HCT116 (cell line): ENCODE measurements at regions not wholly inside any gene's neighbourhood (a gene's known extent, or its start where the extent isn't known, plus 50 kb on each side); places are given as distances from the start of the nearest gene placed in this dataset.

Source experiments
- ATAC-seq: fragments of 200-7000 bp; cut with Tn5 transposase; 2 replicates; pipeline ENCODE4 v1.9.1; 2020; ENCODE audit warnings: mild to moderate bottlenecking, moderate library complexity
- BruUV-seq: library from RNA; stranded (reverse); fragments of 400-500 nt; replicated peaks from 2 replicates; lab custom pipeline; 2021; lab: Mats Ljungman, UMichigan
- CTCF ChIA-PET: fragments of 300-600 bp; sonication (Branson Sonifier 250); formaldehyde crosslinking; loops from one replicate; lab custom pipeline; 2021; ENCODE audit warnings: antibody characterized with exemption; lab: Charles Lee
- POLR2A ChIA-PET: fragments of 300-600, 350-600 bp; sonication (Branson Sonifier 250); formaldehyde crosslinking; loops from one replicate; lab custom pipeline; 2021; ENCODE audit warnings: antibody characterized with exemption; lab: Charles Lee
- RAD21 ChIA-PET, 2 experiments: fragments of 300-600 bp; sonication (Branson Sonifier 250); formaldehyde crosslinking; loops; one replicate each; lab custom pipeline; 2023; ENCODE audit warnings: low total read pairs in 2 of 2; ENCODE audit not compliant: uncharacterized antibody in 2 of 2, unreplicated experiment in 2 of 2, low non-redundant PET in 1 of 2; lab: Charles Lee
- DNase-seq: peaks from one replicate; pipeline ENCODE4 v3.0.0-alpha.2; 2010; ENCODE audit warnings: low read depth, low spot score
- H2AFZ ChIP-seq: fragments of 200-600 bp; shearing (Covaris generic), sonication (generic); 2 replicates; pipeline ENCODE4 v1.6.1; 2017; ENCODE audit warnings: low read depth, mixed run types, mixed read lengths, antibody characterized with exemption, low read length; ENCODE audit not compliant: poor library complexity, severe bottlenecking
- H3K27ac ChIP-seq: 2 replicates; pipeline ENCODE4 v1.5.1; 2012; ENCODE audit warnings: low read depth, low read length
- H3K27me3 ChIP-seq: fragments of 200-600 bp; sonication (generic); 2 replicates; pipeline ENCODE4 v1.6.1; 2016; ENCODE audit warnings: mixed run types, low read length, mixed read lengths; ENCODE audit not compliant: insufficient read depth
- H3K36me3 ChIP-seq, 2 experiments: fragments of 200-500 bp in 1 of 2; fragments of 200-600 bp in 1 of 2; sonication (Bioruptor generic) in 1 of 2; sonication (generic) in 1 of 2; 2 replicates each; pipeline versions ENCODE4 v1.5.1 to v1.6.1; 2014 to 2016; ENCODE audit warnings: low read length in 2 of 2, inconsistent platforms in 1 of 2, mixed read lengths in 1 of 2, mixed run types in 1 of 2; ENCODE audit not compliant: insufficient read depth in 2 of 2, control insufficient read depth in 1 of 2
- H3K4me1 ChIP-seq, 2 experiments: fragments of 200-600 bp in 1 of 2; sonication (generic) in 1 of 2; 2 replicates each; pipeline versions ENCODE4 v1.5.1 to v1.6.1; 2012 to 2017; ENCODE audit warnings: low read length in 2 of 2, inconsistent platforms in 1 of 2, mild to moderate bottlenecking in 1 of 2, mixed read lengths in 1 of 2, mixed run types in 1 of 2, moderate library complexity in 1 of 2; ENCODE audit not compliant: insufficient read depth in 2 of 2, control insufficient read depth in 1 of 2
- H3K4me2 ChIP-seq: fragments of 200-600 bp; sonication (generic); 2 replicates; pipeline ENCODE4 v1.6.1; 2017; ENCODE audit warnings: mixed run types, low read length, mixed read lengths
- H3K4me3 ChIP-seq, 2 experiments: fragments of 200-600 bp in 1 of 2; sonication (generic) in 1 of 2; replicated peaks in 1 of 2; 2 replicates each; pipeline ENCODE4 v1.5.1; 2011 to 2016; ENCODE audit warnings: low read length in 2 of 2, control low read depth in 1 of 2, low read depth in 1 of 2, mild to moderate bottlenecking in 1 of 2, mixed read lengths in 1 of 2, mixed run types in 1 of 2
- H3K79me2 ChIP-seq: fragments of 200-600 bp; sonication (generic); 2 replicates; pipeline ENCODE4 v1.6.1; 2017; ENCODE audit warnings: mild to moderate bottlenecking, mixed run types, low read length, moderate library complexity, mixed read lengths; ENCODE audit not compliant: insufficient read depth
- H3K9ac ChIP-seq: fragments of 200-600 bp; sonication (generic); 2 replicates; pipeline ENCODE4 v1.6.1; 2016; ENCODE audit warnings: low read length, mixed read lengths
- H3K9me2 ChIP-seq: fragments of 200-600 bp; sonication (generic), shearing (Covaris generic); 2 replicates; pipeline ENCODE4 v1.6.1; 2017; ENCODE audit warnings: mixed run types, mild to moderate bottlenecking, moderate library complexity; ENCODE audit not compliant: insufficient read depth
- H3K9me3 ChIP-seq, 2 experiments: fragments of 200-500 bp in 1 of 2; fragments of 200-600 bp in 1 of 2; sonication (Bioruptor generic) in 1 of 2; sonication (generic) in 1 of 2; 2 replicates each; pipeline ENCODE4 v1.6.1; 2014 to 2017; ENCODE audit warnings: low read length in 2 of 2, mixed read lengths in 2 of 2, inconsistent platforms in 1 of 2, low read depth in 1 of 2, mild to moderate bottlenecking in 1 of 2, mixed run types in 1 of 2, moderate library complexity in 1 of 2; ENCODE audit not compliant: control insufficient read depth in 1 of 2, insufficient read depth in 1 of 2
- H4K20me1 ChIP-seq: fragments of 200-600 bp; sonication (generic), shearing (Covaris generic); 2 replicates; pipeline ENCODE4 v1.6.1; 2017; ENCODE audit warnings: mixed run types, mild to moderate bottlenecking, moderate library complexity; ENCODE audit not compliant: insufficient read depth
- ATF3 ChIP-seq: IDR thresholded peaks from 2 replicates; pipeline ENCODE4 v1.6.1; 2012
- CBX3 ChIP-seq: IDR thresholded peaks from 2 replicates; pipeline ENCODE4 v1.6.1; 2012; ENCODE audit warnings: low read depth
- CEBPB ChIP-seq: IDR thresholded peaks from 2 replicates; pipeline ENCODE4 v1.6.1; 2012; ENCODE audit warnings: low read depth
- CTCF ChIP-seq, 3 experiments: fragments of 200-600 bp in 1 of 3; sonication (generic) in 1 of 3; IDR thresholded peaks in 2 of 3; conservative IDR thresholded peaks in 1 of 3; 2 replicates each; pipeline ENCODE4 v1.5.1; 2012 to 2017; ENCODE audit warnings: low read depth in 2 of 3, low read length in 2 of 3, antibody characterized with exemption in 1 of 3, borderline replicate concordance in 1 of 3, control low read depth in 1 of 3, mild to moderate bottlenecking in 1 of 3, mixed read lengths in 1 of 3, mixed run types in 1 of 3, moderate library complexity in 1 of 3; ENCODE audit not compliant: insufficient read depth in 1 of 3
- EGR1 ChIP-seq: IDR thresholded peaks from 2 replicates; pipeline ENCODE4 v1.6.1; 2012; ENCODE audit warnings: low read depth
- ELF1 ChIP-seq: IDR thresholded peaks from 2 replicates; pipeline ENCODE4 v1.6.1; 2012; ENCODE audit warnings: low read depth, borderline replicate concordance
- EZH2 ChIP-seq: fragments of 200-600 bp; sonication (generic); IDR thresholded peaks from 2 replicates; pipeline ENCODE4 v1.6.1; 2017; ENCODE audit warnings: antibody characterized with exemption, mixed run types
- FOSL1 ChIP-seq: IDR thresholded peaks from 2 replicates; pipeline ENCODE4 v1.6.1; 2012; ENCODE audit warnings: low read depth
- POLR2A ChIP-seq: IDR thresholded peaks from 2 replicates; pipeline ENCODE4 v1.7.0; 2011; ENCODE audit warnings: borderline replicate concordance; ENCODE audit not compliant: insufficient read depth, insufficient read length; ENCODE audit errors: extremely low read depth
- POLR2AphosphoS5 ChIP-seq: IDR thresholded peaks from 2 replicates; pipeline ENCODE4 v1.6.1; 2011; ENCODE audit warnings: mild to moderate bottlenecking, low read depth, low read length, moderate library complexity
- RAD21 ChIP-seq: IDR thresholded peaks from 2 replicates; pipeline ENCODE4 v1.6.1; 2012; ENCODE audit warnings: low read depth, mild to moderate bottlenecking
- YY1 ChIP-seq: IDR thresholded peaks from 2 replicates; pipeline ENCODE4 v1.6.1; 2011; ENCODE audit warnings: low read length, low read depth, moderate library complexity, mild to moderate bottlenecking; ENCODE audit not compliant: insufficient replicate concordance; ENCODE audit errors: extremely low read depth
- intact Hi-C: fragments of 100-400 bp; cut with micrococcal nuclease; formaldehyde crosslinking; loops from 2 replicates; pipeline ENCODE4 v1.10.0; 2022

- DNase-seq (no peak), ATAC-seq (no peak)
- TF ChIP-seq CBX3 (no peak), CTCF (IDR thresholded peaks at IDR 0.05 in 2 of 3, conservative IDR thresholded peaks at IDR 0.05 in 1 of 3; ENCODE audit: borderline replicate concordance in 1 of 3, insufficient read depth in 1 of 3, low read depth in 2 of 3, low read length in 2 of 3) (no peak)
- intact Hi-C loops: no loop called here
- Histone ChIP-seq H3K4me2 (no peak overlapping the region), H2AFZ (no peak overlapping the region), H3K4me1 (no peaks in the 10 kb centered on the region), H3K27ac (no peak overlapping the region), H3K9ac (no peak overlapping the region), H3K4me3 (no peak overlapping the region), H3K9me2 (no peaks in the 10 kb centered on the region), H3K27me3 (peaks cover 47% of the 10 kb centered on the region), H3K79me2 (no peaks in the 10 kb centered on the region), H3K9me3 (no peaks in the 10 kb centered on the region), H4K20me1 (no peaks in the 10 kb centered on the region), H3K36me3 (no peaks in the 10 kb centered on the region)
- ChIA-PET CTCF (interaction anchor here (1.3 to 2.6 kb wide), 2 partner anchors 67 to 342 kb away, joined by 3 to 12 read pairs; no protein-coding TSS in a partner anchor), RAD21 (no interaction called here), POLR2A (no interaction called here)
- no TSS peak for BruUV-seq
Observed at GRCh38 chr10:84607044-84607443, 278.7 kb downstream of the CCSER2 start.

- Histone ChIP-seq H3K9me3 (no peaks in the 10 kb centered on the region), H2AFZ (no peak overlapping the region), H4K20me1 (no peaks in the 10 kb centered on the region), H3K4me3 (no peak overlapping the region), H3K27me3 (peaks cover 47% of the 10 kb centered on the region), H3K9ac (no peak overlapping the region), H3K9me2 (no peaks in the 10 kb centered on the region), H3K4me2 (no peak overlapping the region), H3K79me2 (no peaks in the 10 kb centered on the region), H3K27ac (no peak overlapping the region), H3K4me1 (no peaks in the 10 kb centered on the region), H3K36me3 (no peaks in the 10 kb centered on the region)
- DNase-seq (no peak), ATAC-seq (no peak)
- ChIA-PET RAD21 (no interaction called here), CTCF (interaction anchor here (2.6 kb wide), 1 partner anchor 67 kb away, joined by 12 read pairs; no protein-coding TSS in a partner anchor), POLR2A (no interaction called here)
- intact Hi-C loops: no loop called here
- BruUV-seq: no TSS peak
- TF ChIP-seq CTCF (IDR thresholded peaks at IDR 0.05 in 2 of 3, conservative IDR thresholded peaks at IDR 0.05 in 1 of 3; ENCODE audit: borderline replicate concordance in 1 of 3, insufficient read depth in 1 of 3, low read depth in 2 of 3, low read length in 2 of 3): no peak
- no peak for TF ChIP-seq CEBPB
- no peak for TF ChIP-seq EGR1
- no peak for TF ChIP-seq ATF3
- no peak for TF ChIP-seq FOSL1
- no peak for TF ChIP-seq POLR2A
- TF ChIP-seq YY1: no peak
- TF ChIP-seq ELF1: no peak
- TF ChIP-seq EZH2: no peak
- TF ChIP-seq RAD21: no peak
- TF ChIP-seq POLR2AphosphoS5: no peak
Observed at GRCh38 chr10:84607523-84607922, 279.1 kb downstream of the CCSER2 start.
